ENCODE measurements at regions not wholly inside any gene's neighbourhood (a gene's known extent, or its start where the extent isn't known, plus 50 kb on each side); places are given as distances from the start of the nearest gene placed in this dataset.

DNA sequence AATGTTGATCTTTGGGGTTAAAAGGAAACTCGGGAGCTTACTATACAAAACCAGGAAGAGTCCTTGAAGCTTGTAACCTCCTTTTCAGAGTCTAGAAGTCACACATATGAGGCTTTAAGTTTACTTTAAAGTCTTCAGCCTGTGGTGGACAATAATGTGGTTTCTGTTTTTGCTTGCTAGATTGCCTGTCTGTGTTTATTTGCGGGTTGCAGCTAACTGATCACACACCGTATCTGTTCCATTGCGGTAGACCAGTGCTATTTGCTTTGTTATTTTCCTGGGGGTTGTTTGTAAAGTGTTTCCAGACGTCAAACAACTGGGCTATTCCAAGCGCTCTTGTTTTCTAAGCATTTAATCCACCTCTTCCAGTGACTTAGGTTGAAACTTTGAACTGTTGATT lies 143.0 kb upstream of the GYPA start:
- no peaks in the 10 kb centered on the region for H3K4me1 ChIP-seq (ENCODE audit: insufficient read depth, low read length)
- H3K4me3 ChIP-seq (replicated peaks in 1 of 3; ENCODE audit: insufficient read depth in 1 of 3, low read depth in 2 of 3, low read length in 3 of 3), result no peak overlapping the region
- DNase-seq (ENCODE audit: low spot score), result no peak
- no peaks in the 10 kb centered on the region for H3K27me3 ChIP-seq (ENCODE audit: control insufficient read depth in 1 of 2, insufficient read depth in 2 of 2, low read length in 2 of 2)
- H3K9me3 ChIP-seq (ENCODE audit: low read length), result no peaks in the 10 kb centered on the region
- H2AFZ ChIP-seq (ENCODE audit: low read length), result no peak overlapping the region
- H3K9ac ChIP-seq (ENCODE audit: insufficient read depth, low read depth, low read length), result no peak overlapping the region
- no peak for ATAC-seq
- H3K79me2 ChIP-seq (ENCODE audit: insufficient read depth, low read length), result no peaks in the 10 kb centered on the region
- H4K20me1 ChIP-seq (ENCODE audit: insufficient read depth, low read length), result no peaks in the 10 kb centered on the region
- ChIA-PET POLR2A (no interaction called here), CTCF (ENCODE audit: low intra/inter-chr PET ratio, low total read pairs) (no interaction called here)
- H3K27ac ChIP-seq (ENCODE audit: extremely low read length, insufficient read depth, low read length), result no peak overlapping the region
- in situ Hi-C loops (cut with HindIII; ENCODE audit: extremely low pct_ligation_motif_present, low pct_unique_long_range_greater_than_20kb), result no loop called here
- no peak overlapping the region for H3K4me2 ChIP-seq (ENCODE audit: low read depth, low read length)
- no peak for FAIRE-seq
- intact Hi-C loops (cut with micrococcal nuclease; ENCODE audit: unreplicated experiment), result no loop called here
- 1% methylated on average over 6 of the region's 6 CpGs for WGBS (ENCODE audit: low lambda C conversion rate)
- H3K36me3 ChIP-seq (replicated peaks in 1 of 2; ENCODE audit: control insufficient read depth in 1 of 2, insufficient read depth in 2 of 2, low read length in 2 of 2), result no peaks in the 10 kb centered on the region
- BruUV-seq (replicated peaks), result no TSS peak
- no peak for TF ChIP-seq HOXD1 (CRISPR knock-in tag; IDR thresholded peaks at IDR 0.05)
- TF ChIP-seq, protein P1, sequence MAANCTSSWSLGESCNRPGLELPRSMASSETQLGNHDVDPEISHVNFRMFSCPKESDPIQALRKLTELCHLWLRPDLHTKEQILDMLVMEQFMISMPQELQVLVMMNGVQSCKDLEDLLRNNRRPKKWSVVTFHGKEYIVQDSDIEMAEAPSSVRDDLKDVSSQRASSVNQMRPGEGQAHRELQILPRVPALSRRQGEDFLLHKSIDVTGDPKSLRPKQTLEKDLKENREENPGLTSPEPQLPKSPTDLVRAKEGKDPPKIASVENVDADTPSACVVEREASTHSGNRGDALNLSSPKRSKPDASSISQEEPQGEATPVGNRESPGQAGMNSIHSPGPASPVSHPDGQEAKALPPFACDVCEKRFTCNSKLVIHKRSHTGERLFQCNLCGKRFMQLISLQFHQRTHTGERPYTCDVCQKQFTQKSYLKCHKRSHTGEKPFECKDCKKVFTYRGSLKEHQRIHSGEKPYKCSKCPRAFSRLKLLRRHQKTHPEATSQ (CRISPR knock-in tag; IDR thresholded peaks at IDR 0.05; ENCODE audit: borderline replicate concordance), result no peak
- TF ChIP-seq MYC (CRISPR knock-in tag; IDR thresholded peaks at IDR 0.05; ENCODE audit: borderline replicate concordance), result no peak
- TF ChIP-seq, protein P2, sequence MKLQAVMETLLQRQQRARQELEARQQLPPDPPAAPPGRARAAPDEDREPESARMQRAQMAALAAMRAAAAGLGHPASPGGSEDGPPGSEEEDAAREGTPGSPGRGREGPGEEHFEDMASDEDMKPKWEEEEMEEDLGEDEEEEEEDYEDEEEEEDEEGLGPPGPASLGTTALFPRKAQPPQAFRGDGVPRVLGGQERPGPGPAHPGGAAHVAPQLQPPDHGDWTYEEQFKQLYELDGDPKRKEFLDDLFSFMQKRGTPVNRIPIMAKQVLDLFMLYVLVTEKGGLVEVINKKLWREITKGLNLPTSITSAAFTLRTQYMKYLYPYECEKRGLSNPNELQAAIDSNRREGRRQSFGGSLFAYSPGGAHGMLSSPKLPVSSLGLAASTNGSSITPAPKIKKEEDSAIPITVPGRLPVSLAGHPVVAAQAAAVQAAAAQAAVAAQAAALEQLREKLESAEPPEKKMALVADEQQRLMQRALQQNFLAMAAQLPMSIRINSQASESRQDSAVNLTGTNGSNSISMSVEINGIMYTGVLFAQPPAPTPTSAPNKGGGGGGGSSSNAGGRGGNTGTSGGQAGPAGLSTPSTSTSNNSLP (IDR thresholded peaks at IDR 0.05; ENCODE audit: low read depth, low read length), result no peak
- TF ChIP-seq ZNF260 (CRISPR knock-in tag; IDR thresholded peaks at IDR 0.05; ENCODE audit: borderline replicate concordance, low read depth), result no peak
- TF ChIP-seq PITX1 (CRISPR knock-in tag; IDR thresholded peaks at IDR 0.05), result no peak
- TF ChIP-seq, protein P3, sequence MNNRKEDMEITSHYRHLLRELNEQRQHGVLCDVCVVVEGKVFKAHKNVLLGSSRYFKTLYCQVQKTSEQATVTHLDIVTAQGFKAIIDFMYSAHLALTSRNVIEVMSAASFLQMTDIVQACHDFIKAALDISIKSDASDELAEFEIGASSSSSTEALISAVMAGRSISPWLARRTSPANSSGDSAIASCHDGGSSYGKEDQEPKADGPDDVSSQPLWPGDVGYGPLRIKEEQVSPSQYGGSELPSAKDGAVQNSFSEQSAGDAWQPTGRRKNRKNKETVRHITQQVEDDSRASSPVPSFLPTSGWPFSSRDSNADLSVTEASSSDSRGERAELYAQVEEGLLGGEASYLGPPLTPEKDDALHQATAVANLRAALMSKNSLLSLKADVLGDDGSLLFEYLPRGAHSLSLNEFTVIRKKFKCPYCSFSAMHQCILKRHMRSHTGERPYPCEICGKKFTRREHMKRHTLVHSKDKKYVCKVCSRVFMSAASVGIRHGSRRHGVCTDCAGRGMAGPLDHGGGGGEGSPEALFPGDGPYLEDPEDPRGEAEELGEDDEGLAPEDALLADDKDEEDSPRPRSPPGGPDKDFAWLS (CRISPR knock-in tag; IDR thresholded peaks at IDR 0.05; ENCODE audit: borderline replicate concordance), result no peak
- TF ChIP-seq DR1 (CRISPR knock-in tag; IDR thresholded peaks at IDR 0.05), result no peak
- no peak for TF ChIP-seq BCL3 (CRISPR knock-in tag; IDR thresholded peaks at IDR 0.05)
- TF ChIP-seq MEIS2 (CRISPR knock-in tag; IDR thresholded peaks at IDR 0.05), result no peak
- no peak for TF ChIP-seq ZIK1 (CRISPR knock-in tag; IDR thresholded peaks at IDR 0.05; ENCODE audit: borderline replicate concordance, low read depth)
- no peak for TF ChIP-seq RBM22 (optimal IDR thresholded peaks at IDR 0.05; ENCODE audit: low read length)
- TF ChIP-seq, protein P4, sequence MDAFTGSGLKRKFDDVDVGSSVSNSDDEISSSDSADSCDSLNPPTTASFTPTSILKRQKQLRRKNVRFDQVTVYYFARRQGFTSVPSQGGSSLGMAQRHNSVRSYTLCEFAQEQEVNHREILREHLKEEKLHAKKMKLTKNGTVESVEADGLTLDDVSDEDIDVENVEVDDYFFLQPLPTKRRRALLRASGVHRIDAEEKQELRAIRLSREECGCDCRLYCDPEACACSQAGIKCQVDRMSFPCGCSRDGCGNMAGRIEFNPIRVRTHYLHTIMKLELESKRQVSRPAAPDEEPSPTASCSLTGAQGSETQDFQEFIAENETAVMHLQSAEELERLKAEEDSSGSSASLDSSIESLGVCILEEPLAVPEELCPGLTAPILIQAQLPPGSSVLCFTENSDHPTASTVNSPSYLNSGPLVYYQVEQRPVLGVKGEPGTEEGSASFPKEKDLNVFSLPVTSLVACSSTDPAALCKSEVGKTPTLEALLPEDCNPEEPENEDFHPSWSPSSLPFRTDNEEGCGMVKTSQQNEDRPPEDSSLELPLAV (CRISPR knock-in tag; conservative IDR thresholded peaks at IDR 0.05; ENCODE audit: low read depth), result no peak
- no peak for TF ChIP-seq DNMT1 (CRISPR knock-in tag; IDR thresholded peaks at IDR 0.05)
- TF ChIP-seq ATF7 (IDR thresholded peaks at IDR 0.05), result no peak
- TF ChIP-seq ATF7 (CRISPR knock-in tag; IDR thresholded peaks at IDR 0.05), result no peak
- no peak for TF ChIP-seq ZNF333 (CRISPR knock-in tag; IDR thresholded peaks at IDR 0.05; ENCODE audit: borderline replicate concordance)
- TF ChIP-seq SSRP1 (CRISPR knock-in tag; IDR thresholded peaks at IDR 0.05), result no peak
- no peak for TF ChIP-seq ZFP37 (CRISPR knock-in tag; IDR thresholded peaks at IDR 0.05; ENCODE audit: borderline replicate concordance)
- TF ChIP-seq ZNF430 (CRISPR knock-in tag; IDR thresholded peaks at IDR 0.05), result no peak
